Sciatic nerve (tissue), 2 donors: ENCODE measurements at regions not wholly inside any gene's neighbourhood (a gene's known extent, or its start where the extent isn't known, plus 50 kb on each side); places are given as distances from the start of the nearest gene placed in this dataset.
"Not testable (repeated sequence)": the region's sequence is repeated elsewhere in the genome, so short reads cannot be mapped to it uniquely, and the experiment has no call there.

Experiments used
- ATAC-seq: fragments of 200-7000 bp; cut with Tn5 transposase; one replicate; pipeline ENCODE4 v1.9.1; 2020; ENCODE audit warnings: mild to moderate bottlenecking, moderate library complexity
- DNase-seq: peaks from one replicate; pipeline ENCODE4 v3.0.0-alpha.2; 2020; ENCODE audit warnings: low spot score
- intact Hi-C: fragments of 100-400 bp; cut with DNase I; formaldehyde crosslinking; loops from one replicate; pipeline ENCODE4 v1.14.2; 2022
- donor health status: DM: no; HTN: no; CAD: no.
- donor health status: DM: no; HTN: no; CAD: no.

GRCh38 chr1:187999973-188000372, 1171.2 kb downstream of the PLA2G4A start:
- intact Hi-C loops, result no loop called here
- ATAC-seq (no peak), DNase-seq (no peak)

- ATAC-seq, intact Hi-C loops: not testable (repeated sequence)
Measured at GRCh38 chr1:188003687-188004086, 1174.9 kb downstream of the PLA2G4A start.

GRCh38 chr1:188004849-188005248, 1176.1 kb downstream of the PLA2G4A start:
- intact Hi-C loops, result no loop called here
- no peak for ATAC-seq

More at GRCh38 chr1:188003687-188004086, 1174.9 kb downstream of the PLA2G4A start:
- not testable (repeated sequence) for DNase-seq

GRCh38 chr1:188006354-188006753, 1177.6 kb downstream of the PLA2G4A start:
- intact Hi-C loops, result no loop called here
- ATAC-seq, result no peak
- no peak for DNase-seq

More at GRCh38 chr1:188004849-188005248, 1176.1 kb downstream of the PLA2G4A start:
- DNase-seq, result no peak

GRCh38 chr1:188013222-188013849, 1184.6 kb downstream of the PLA2G4A start:
- ATAC-seq, intact Hi-C loops, DNase-seq: not testable (repeated sequence)

GRCh38 chr1:188017921-188018320, 1189.2 kb downstream of the PLA2G4A start:
- ATAC-seq (no peak), DNase-seq (no peak)
- intact Hi-C loops, result no loop called here

GRCh38 chr1:188022661-188023060, 1193.9 kb downstream of the PLA2G4A start:
- ATAC-seq (no peak), DNase-seq (no peak)
- intact Hi-C loops, result no loop called here

GRCh38 chr1:188023206-188023605, 1194.5 kb downstream of the PLA2G4A start:
- DNase-seq (no peak), ATAC-seq (no peak)
- intact Hi-C loops, result no loop called here

GRCh38 chr1:188027613-188028012, 1198.9 kb downstream of the PLA2G4A start:
- ATAC-seq, result peak; percentile 61
- intact Hi-C loops, result no loop called here
- DNase-seq, result no peak

GRCh38 chr1:188037572-188037971, 1208.8 kb downstream of the PLA2G4A start:
- intact Hi-C loops, ATAC-seq, DNase-seq: not testable (repeated sequence)

- intact Hi-C loops, result no loop called here
- no peak for ATAC-seq
- DNase-seq, result no peak
Measured at GRCh38 chr1:188043536-188044245, 1214.9 kb downstream of the PLA2G4A start.

- DNase-seq, result no peak
- intact Hi-C loops, result no loop called here
- ATAC-seq, result no peak
Measured at GRCh38 chr1:188050250-188050649, 1221.5 kb downstream of the PLA2G4A start.

- no peak for ATAC-seq
Measured at GRCh38 chr1:188056011-188056410, 1227.3 kb downstream of the PLA2G4A start.

GRCh38 chr1:188058801-188059200, 1230.1 kb downstream of the PLA2G4A start:
- DNase-seq (no peak), ATAC-seq (no peak)
- intact Hi-C loops, result no loop called here

More at GRCh38 chr1:188056011-188056410, 1227.3 kb downstream of the PLA2G4A start:
- DNase-seq, result no peak
- intact Hi-C loops, result no loop called here

- intact Hi-C loops, result no loop called here
- no peak for DNase-seq
- ATAC-seq, result no peak
Measured at GRCh38 chr1:188061881-188062280, 1233.1 kb downstream of the PLA2G4A start.

- intact Hi-C loops, result no loop called here
- ATAC-seq, result no peak
- no peak for DNase-seq
Measured at GRCh38 chr1:188062456-188062855, 1233.7 kb downstream of the PLA2G4A start.

GRCh38 chr1:188065917-188066316, 1237.2 kb downstream of the PLA2G4A start:
- intact Hi-C loops, result no loop called here
- no peak for DNase-seq
- no peak for ATAC-seq

GRCh38 chr1:188070848-188071247, 1242.1 kb downstream of the PLA2G4A start:
- ATAC-seq (no peak), DNase-seq (no peak)
- intact Hi-C loops, result no loop called here

- DNase-seq (no peak), ATAC-seq (no peak)
- intact Hi-C loops, result no loop called here
Measured at GRCh38 chr1:188089015-188089414, 1260.3 kb downstream of the PLA2G4A start.

GRCh38 chr1:188089461-188089860, 1260.7 kb downstream of the PLA2G4A start:
- intact Hi-C loops, result no loop called here
- no peak for ATAC-seq
- no peak for DNase-seq
